Right lobe of liver (tissue), 6 donors: ENCODE measurements at regions not wholly inside any gene's neighbourhood (a gene's known extent, or its start where the extent isn't known, plus 50 kb on each side); places are given as distances from the start of the nearest gene placed in this dataset.
A peak's percentile ranks its signal among the peaks of the same experiment; 100 is the strongest.

Experiments used
- ATAC-seq, 4 donors: fragments of 200-7000 bp; cut with Tn5 transposase; one replicate each; pipeline ENCODE4 v1.9.1; 2020; ENCODE audit warnings: mild to moderate bottlenecking in 4 of 4, moderate library complexity in 4 of 4
- DNase-seq, 3 donors: peaks; one replicate each; pipeline ENCODE4 v3.0.0-alpha.2; 2020
- H3K27ac ChIP-seq, 3 donors: fragments of 200-600 bp; one replicate each; pipeline ENCODE4 v1.8.0; 2022
- H3K27me3 ChIP-seq, 2 donors: fragments of 200-600 bp; one replicate each; pipeline ENCODE4 v1.8.0; 2022
- H3K36me3 ChIP-seq, 4 donors: fragments of 200-600 bp; sonication (generic) in 1 of 4; one replicate each; pipeline versions ENCODE4 v1.5.1 to v1.8.0; 2017 to 2022; ENCODE audit warnings: control low read depth in 1 of 4
- H3K4me1 ChIP-seq, 4 donors: fragments of 200-600 bp; sonication (generic) in 1 of 4; one replicate each; pipeline versions ENCODE4 v1.5.1 to v1.8.0; 2017 to 2022; ENCODE audit warnings: control low read depth in 1 of 4
- H3K4me3 ChIP-seq, 3 donors: fragments of 200-600 bp; one replicate each; pipeline ENCODE4 v1.8.0; 2022
- H3K9me3 ChIP-seq, 4 donors: fragments of 200-600 bp; sonication (generic) in 1 of 4; one replicate each; pipeline versions ENCODE4 v1.5.1 to v1.8.0; 2017 to 2022; ENCODE audit warnings: control low read depth in 1 of 4
- POLR2A ChIP-seq: fragments of 450-650 bp; IDR thresholded peaks from one replicate; pipeline ENCODE4 v1.6.1; 2017; ENCODE audit warnings: antibody characterized with exemption, mild to moderate bottlenecking
- whole genome bisulfite sequencing: methylation state at CpG from one replicate; pipeline ENCODE4 v1.1.6; 2018; ENCODE audit warnings: low coverage, low lambda C conversion rate; ENCODE audit not compliant: insufficient coverage; ENCODE audit errors: missing lambda C conversion rate; 5-methylcytosine and 5-hydroxymethylcytosine counted together
- intact Hi-C, 2 donors: fragments of 100-400 bp; cut with DNase I; formaldehyde crosslinking; loops; one replicate each; pipeline versions ENCODE4 v1.11.2 to v1.14.1; 2022
- TF ChIP-seq, protein P1 (sequence below), 4 donors: fragments of 200-600 bp in 3 of 4; fragments of 450-650 bp in 1 of 4; IDR thresholded peaks; one replicate each; pipeline versions ENCODE4 v1.5.1 to v1.8.0; 2016 to 2022; ENCODE audit warnings: antibody characterized with exemption in 4 of 4, mild to moderate bottlenecking in 2 of 4
- donor health status: DM: no; HTN: yes; CAD: no.
- donor health status: DM: no; HTN: no; CAD: no.
- donor health status: DM: no; HTN: no; CAD: no.
- donor health status: DM: no; HTN: yes; CAD: no.
- donor health status: DM: no; HTN: yes; CAD: no.

DNA sequence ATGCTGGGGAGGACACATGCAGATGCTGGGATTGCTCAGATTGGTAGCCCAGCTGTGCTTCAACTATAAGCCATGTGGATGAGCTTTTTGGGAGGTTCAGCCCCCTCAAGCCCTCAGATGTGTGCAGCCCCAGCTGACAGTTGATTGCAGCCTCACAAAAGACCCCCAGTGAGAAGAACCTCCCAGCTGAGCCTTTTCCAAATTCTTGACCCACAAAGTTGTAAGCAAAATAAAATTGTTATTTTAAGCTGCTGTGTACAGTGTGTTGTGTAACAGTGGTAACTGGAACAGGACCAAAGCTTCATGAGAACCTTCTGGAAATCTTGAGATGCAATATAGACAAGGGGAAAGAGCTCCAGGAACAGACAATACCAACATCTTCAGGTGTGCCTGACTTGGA, 156.8 kb upstream of the IRX3 start:
- TF ChIP-seq, protein P1, sequence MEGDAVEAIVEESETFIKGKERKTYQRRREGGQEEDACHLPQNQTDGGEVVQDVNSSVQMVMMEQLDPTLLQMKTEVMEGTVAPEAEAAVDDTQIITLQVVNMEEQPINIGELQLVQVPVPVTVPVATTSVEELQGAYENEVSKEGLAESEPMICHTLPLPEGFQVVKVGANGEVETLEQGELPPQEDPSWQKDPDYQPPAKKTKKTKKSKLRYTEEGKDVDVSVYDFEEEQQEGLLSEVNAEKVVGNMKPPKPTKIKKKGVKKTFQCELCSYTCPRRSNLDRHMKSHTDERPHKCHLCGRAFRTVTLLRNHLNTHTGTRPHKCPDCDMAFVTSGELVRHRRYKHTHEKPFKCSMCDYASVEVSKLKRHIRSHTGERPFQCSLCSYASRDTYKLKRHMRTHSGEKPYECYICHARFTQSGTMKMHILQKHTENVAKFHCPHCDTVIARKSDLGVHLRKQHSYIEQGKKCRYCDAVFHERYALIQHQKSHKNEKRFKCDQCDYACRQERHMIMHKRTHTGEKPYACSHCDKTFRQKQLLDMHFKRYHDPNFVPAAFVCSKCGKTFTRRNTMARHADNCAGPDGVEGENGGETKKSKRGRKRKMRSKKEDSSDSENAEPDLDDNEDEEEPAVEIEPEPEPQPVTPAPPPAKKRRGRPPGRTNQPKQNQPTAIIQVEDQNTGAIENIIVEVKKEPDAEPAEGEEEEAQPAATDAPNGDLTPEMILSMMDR (IDR thresholded peaks at IDR 0.05), result no peak
- TF ChIP-seq POLR2A, result no peak
- intact Hi-C loops, result no loop called here

DNA sequence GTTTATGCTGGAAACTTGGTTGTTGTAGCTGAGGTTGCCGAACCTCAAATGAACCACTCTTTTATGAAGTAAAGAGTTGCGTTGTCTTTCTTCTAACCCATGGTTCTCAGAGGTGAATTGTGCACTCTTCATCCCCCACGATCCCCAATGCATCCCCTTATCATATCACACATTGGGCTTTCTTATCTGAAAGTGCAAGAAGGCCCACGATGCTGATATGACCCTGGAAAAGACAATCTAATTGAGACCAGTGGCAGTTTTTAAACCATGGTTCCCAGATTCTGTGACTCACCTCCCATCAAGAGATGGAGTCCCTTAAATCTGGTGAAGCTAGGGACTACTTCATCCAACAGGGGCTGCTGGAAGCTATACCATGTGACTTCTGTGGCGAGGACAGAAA, 156.3 kb upstream of the IRX3 start:
- intact Hi-C loops, result no loop called here
- Histone ChIP-seq H3K36me3 (no peaks in the 10 kb centered on the region), H3K4me3 (no peak overlapping the region), H3K9me3 (no peaks in the 10 kb centered on the region), H3K27ac (no peak overlapping the region), H3K4me1 (peaks cover 0 to 10% (median 4%) of the 10 kb centered on the region in 4 donors), H3K27me3 (no peaks in the 10 kb centered on the region)
- TF ChIP-seq, protein P1 (IDR thresholded peaks at IDR 0.05), result no peak
- no peak for TF ChIP-seq POLR2A
- ATAC-seq, result no peak
- no peak for DNase-seq
- 62% methylated on average over 4 of the region's 5 CpGs for WGBS

More for the DNA sequence above, 156.8 kb upstream of the IRX3 start:
- peak overlapping the region in 2 of 3 donors; percentile 41 to 55 for H3K27ac ChIP-seq
- DNase-seq, result no peak
- no peak overlapping the region for H3K4me3 ChIP-seq
- peak in 2 of 4 donors; percentile 22 to 35 for ATAC-seq
- H3K27me3 ChIP-seq, result no peaks in the 10 kb centered on the region
- H3K9me3 ChIP-seq, result no peaks in the 10 kb centered on the region
- peaks cover 0 to 10% (median 4%) of the 10 kb centered on the region in 4 donors for H3K4me1 ChIP-seq
- H3K36me3 ChIP-seq, result no peaks in the 10 kb centered on the region

DNA sequence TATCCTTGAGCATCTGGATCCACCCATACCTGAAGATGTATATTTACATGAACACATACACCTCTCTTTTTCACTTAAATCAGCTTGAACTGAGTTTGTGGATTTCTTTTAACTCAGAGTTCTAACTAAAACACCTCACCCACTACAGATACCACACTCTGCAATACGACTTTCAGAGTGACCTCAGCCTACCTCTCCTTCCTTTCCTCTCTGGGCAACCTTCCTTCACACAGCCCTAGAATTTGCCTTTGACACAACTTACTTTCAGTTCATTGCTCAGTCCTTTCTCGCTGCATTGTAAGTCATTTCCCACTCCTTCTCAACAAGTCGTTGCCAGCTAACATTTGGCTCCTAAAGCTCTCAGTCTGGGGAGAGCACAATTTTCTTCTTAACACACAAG, 151.9 kb upstream of the IRX3 start:
- no peaks in the 10 kb centered on the region for H3K27me3 ChIP-seq
- no peak overlapping the region for H3K4me3 ChIP-seq
- no peak overlapping the region for H3K27ac ChIP-seq
- H3K9me3 ChIP-seq, result no peaks in the 10 kb centered on the region
- no peak for TF ChIP-seq POLR2A
- TF ChIP-seq, protein P1 (IDR thresholded peaks at IDR 0.05), result no peak
- H3K4me1 ChIP-seq, result peaks cover 0 to 5% (median under 1%) of the 10 kb centered on the region in 4 donors
- ATAC-seq (no peak), DNase-seq (no peak)
- H3K36me3 ChIP-seq, result no peaks in the 10 kb centered on the region
- WGBS, result 81% methylated on average over 3 of the region's 3 CpGs
- intact Hi-C loops, result no loop called here

DNA sequence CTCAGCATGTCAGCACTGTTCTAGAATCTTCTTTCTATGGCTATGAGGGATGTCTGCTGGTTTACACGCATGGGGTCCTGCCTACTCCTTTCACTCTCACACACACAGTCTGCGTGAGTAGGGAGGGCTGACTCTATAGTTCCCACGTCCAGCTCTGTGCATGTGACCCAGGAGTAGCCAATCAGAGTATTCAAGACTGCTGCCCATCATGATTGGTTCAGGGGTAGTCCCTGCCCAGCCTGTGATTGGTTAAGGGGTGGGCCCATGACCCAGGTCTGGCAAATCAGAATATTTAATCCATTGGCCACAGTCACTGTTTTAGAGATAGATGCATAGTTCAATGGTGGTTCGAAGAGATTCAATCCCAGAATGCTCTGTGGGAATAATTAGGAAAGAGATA, 151.3 kb upstream of the IRX3 start:
- H3K27me3 ChIP-seq, result no peaks in the 10 kb centered on the region
- 88% methylated on average over 4 of the region's 4 CpGs for WGBS
- no peaks in the 10 kb centered on the region for H3K36me3 ChIP-seq
- TF ChIP-seq, protein P1 (IDR thresholded peaks at IDR 0.05), result no peak
- no peak for TF ChIP-seq POLR2A
- H3K9me3 ChIP-seq, result no peaks in the 10 kb centered on the region
- no peak overlapping the region for H3K27ac ChIP-seq
- no peak for ATAC-seq
- DNase-seq, result no peak
- no peak overlapping the region for H3K4me3 ChIP-seq
- H3K4me1 ChIP-seq, result no peaks in the 10 kb centered on the region
- intact Hi-C loops, result no loop called here

DNA sequence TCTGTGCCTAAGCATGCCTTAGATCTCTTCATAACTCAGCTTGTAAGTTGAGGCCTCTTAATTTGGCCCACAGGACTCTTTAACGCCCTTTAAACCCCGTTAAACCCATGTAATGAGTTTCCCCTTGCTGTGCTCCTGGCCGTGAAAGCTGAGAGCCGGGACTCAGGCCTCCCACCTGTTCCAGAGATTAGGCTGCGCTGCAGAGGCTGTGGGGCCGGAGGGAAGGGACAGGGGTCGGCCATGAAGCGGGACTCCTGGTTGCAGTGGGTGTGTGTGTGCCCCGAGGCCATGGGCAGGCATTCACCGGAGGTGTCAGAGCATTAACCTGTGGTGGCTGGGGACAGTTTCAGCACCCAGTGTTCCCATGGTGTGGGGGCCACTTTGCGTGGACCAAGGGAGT, 150.8 kb upstream of the IRX3 start:
- no peaks in the 10 kb centered on the region for H3K4me1 ChIP-seq
- DNase-seq, result no peak
- WGBS, result 72% methylated on average over 2 of the region's 11 CpGs

More for the DNA sequence above, 150.8 kb upstream of the IRX3 start:
- intact Hi-C loops, result no loop called here
- TF ChIP-seq POLR2A, result no peak
- TF ChIP-seq, protein P1 (IDR thresholded peaks at IDR 0.05), result no peak
- ATAC-seq, result no peak
- H3K9me3 ChIP-seq, result no peaks in the 10 kb centered on the region
- H3K4me3 ChIP-seq, result no peak overlapping the region
- no peaks in the 10 kb centered on the region for H3K36me3 ChIP-seq
- no peak overlapping the region for H3K27ac ChIP-seq
- no peaks in the 10 kb centered on the region for H3K27me3 ChIP-seq
